ENCODE measurements at regions not wholly inside any gene's neighbourhood (a gene's known extent, or its start where the extent isn't known, plus 50 kb on each side); places are given as distances from the start of the nearest gene placed in this dataset.

DNA sequence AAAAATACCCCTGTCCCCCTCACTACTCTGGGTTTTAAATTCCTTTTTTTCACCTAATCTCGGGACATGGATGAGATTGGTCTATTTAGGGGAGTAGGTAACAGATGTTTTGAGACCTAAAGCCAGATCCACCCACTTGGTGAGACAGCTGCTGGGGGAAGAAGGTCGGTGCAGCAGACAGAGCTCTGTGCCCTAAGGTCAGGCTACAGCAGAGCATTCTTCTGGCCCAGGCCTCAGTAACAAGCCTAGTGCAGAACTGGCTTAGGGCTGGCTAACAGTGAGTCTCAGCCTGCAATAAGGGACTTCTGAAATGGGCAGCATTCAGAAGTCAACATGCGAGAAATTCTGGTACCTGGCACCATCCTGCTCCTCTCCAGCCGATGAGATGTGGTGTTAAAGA is 444.9 kb upstream of the KIRREL3 start:
- H3K4me3 ChIP-seq (ENCODE audit: insufficient read depth, low read depth, low read length): no peak overlapping the region
- DNase-seq (ENCODE audit: low read depth) (no peak), FAIRE-seq (no peak)
- TF ChIP-seq CTCF (IDR thresholded peaks at IDR 0.05; ENCODE audit: insufficient read depth, low read depth, low read length) (no peak), EZH2 (IDR thresholded peaks at IDR 0.05; ENCODE audit: insufficient read depth, low read length) (no peak)
- no peaks in the 10 kb centered on the region for H3K36me3 Mint-ChIP-seq (ENCODE audit: low read depth, unreplicated experiment)
- no peaks in the 10 kb centered on the region for H3K4me1 Mint-ChIP-seq (ENCODE audit: low read depth, unreplicated experiment)
- H3K9me3 ChIP-seq (ENCODE audit: insufficient read depth, low read depth, low read length): no peaks in the 10 kb centered on the region
- H3K9me3 Mint-ChIP-seq (ENCODE audit: unreplicated experiment): peaks cover 3% of the 10 kb centered on the region
- H3K4me3 Mint-ChIP-seq (ENCODE audit: unreplicated experiment): no peak overlapping the region
- no peaks in the 10 kb centered on the region for H3K4me1 ChIP-seq (ENCODE audit: insufficient read depth, low read length)
- H3K36me3 ChIP-seq (ENCODE audit: insufficient read depth, low read length): no peaks in the 10 kb centered on the region
- H3K27me3 Mint-ChIP-seq (ENCODE audit: low read depth, unreplicated experiment): peaks cover 6% of the 10 kb centered on the region
- H3K27me3 ChIP-seq (ENCODE audit: insufficient read depth, low read length): no peaks in the 10 kb centered on the region
- no peaks in the 10 kb centered on the region for H4K20me1 ChIP-seq (ENCODE audit: insufficient read depth, low read length)
- no peak overlapping the region for H2AFZ ChIP-seq (ENCODE audit: low read depth, low read length)
- no peak overlapping the region for H3K9ac ChIP-seq (ENCODE audit: low read length)
- H3K27ac ChIP-seq (ENCODE audit: low read depth, low read length): no peak overlapping the region
- H3K27ac Mint-ChIP-seq (ENCODE audit: unreplicated experiment): no peak overlapping the region
- no peaks in the 10 kb centered on the region for H3K79me2 ChIP-seq (ENCODE audit: insufficient read depth, low read length)
- no peak overlapping the region for H3K4me2 ChIP-seq (ENCODE audit: low read length)

GRCh38 chr11:127443297-127443696 is 442.7 kb upstream of the KIRREL3 start:
- Histone ChIP-seq H3K9me3 (ENCODE audit: insufficient read depth, low read depth, low read length) (no peaks in the 10 kb centered on the region), H4K20me1 (ENCODE audit: insufficient read depth, low read length) (no peaks in the 10 kb centered on the region), H2AFZ (ENCODE audit: low read depth, low read length) (no peak overlapping the region), H3K79me2 (ENCODE audit: insufficient read depth, low read length) (no peaks in the 10 kb centered on the region), H3K4me1 (ENCODE audit: insufficient read depth, low read length) (no peaks in the 10 kb centered on the region), H3K4me2 (ENCODE audit: low read length) (no peak overlapping the region), H3K4me3 (ENCODE audit: insufficient read depth, low read depth, low read length) (no peak overlapping the region), H3K9ac (ENCODE audit: low read length) (no peak overlapping the region), H3K36me3 (ENCODE audit: insufficient read depth, low read length) (no peaks in the 10 kb centered on the region), H3K27me3 (ENCODE audit: insufficient read depth, low read length) (no peaks in the 10 kb centered on the region), H3K27ac (ENCODE audit: low read depth, low read length) (no peak overlapping the region)
- TF ChIP-seq CTCF (IDR thresholded peaks at IDR 0.05; ENCODE audit: insufficient read depth, low read depth, low read length): no peak
- no peak for TF ChIP-seq EZH2 (IDR thresholded peaks at IDR 0.05; ENCODE audit: insufficient read depth, low read length)
- peaks cover 6% of the 10 kb centered on the region for H3K27me3 Mint-ChIP-seq (ENCODE audit: low read depth, unreplicated experiment)
- no peak overlapping the region for H3K4me3 Mint-ChIP-seq (ENCODE audit: unreplicated experiment)
- H3K36me3 Mint-ChIP-seq (ENCODE audit: low read depth, unreplicated experiment): no peaks in the 10 kb centered on the region
- no peaks in the 10 kb centered on the region for H3K4me1 Mint-ChIP-seq (ENCODE audit: low read depth, unreplicated experiment)
- FAIRE-seq (no peak), DNase-seq (ENCODE audit: low read depth) (no peak)
- H3K27ac Mint-ChIP-seq (ENCODE audit: unreplicated experiment): no peak overlapping the region
- H3K9me3 Mint-ChIP-seq (ENCODE audit: unreplicated experiment): no peaks in the 10 kb centered on the region

DNA sequence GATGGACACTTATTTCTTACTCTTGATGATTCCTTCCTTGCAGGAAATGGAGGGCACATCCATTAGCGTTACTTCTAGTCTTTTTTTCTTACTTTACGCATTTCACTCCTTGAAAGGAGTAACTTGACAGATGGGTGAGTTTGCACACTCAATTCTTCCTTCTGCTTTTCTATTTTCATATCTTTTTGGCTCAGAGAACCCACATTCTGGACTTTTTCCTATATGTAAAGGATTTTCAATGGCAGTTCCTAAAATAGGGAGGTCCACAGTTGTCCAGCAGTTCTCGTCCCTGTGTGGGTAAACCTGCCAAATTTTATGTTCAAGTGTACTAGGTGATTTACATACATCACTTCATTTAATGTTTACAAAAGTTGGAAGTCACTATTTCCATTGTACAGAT is 440.0 kb upstream of the KIRREL3 start:
- H3K9me3 ChIP-seq (ENCODE audit: insufficient read depth, low read depth, low read length): no peaks in the 10 kb centered on the region
- Mint-ChIP-seq H3K9me3 (ENCODE audit: unreplicated experiment) (no peaks in the 10 kb centered on the region), H3K36me3 (ENCODE audit: low read depth, unreplicated experiment) (no peaks in the 10 kb centered on the region), H3K27ac (ENCODE audit: unreplicated experiment) (no peak overlapping the region), H3K4me1 (ENCODE audit: low read depth, unreplicated experiment) (no peaks in the 10 kb centered on the region), H3K27me3 (ENCODE audit: low read depth, unreplicated experiment) (peaks cover 9% of the 10 kb centered on the region), H3K4me3 (ENCODE audit: unreplicated experiment) (no peak overlapping the region)
- H3K36me3 ChIP-seq (ENCODE audit: insufficient read depth, low read length): no peaks in the 10 kb centered on the region
- DNase-seq (ENCODE audit: low read depth): no peak
- H4K20me1 ChIP-seq (ENCODE audit: insufficient read depth, low read length): no peaks in the 10 kb centered on the region
- H2AFZ ChIP-seq (ENCODE audit: low read depth, low read length): no peak overlapping the region
- no peaks in the 10 kb centered on the region for H3K27me3 ChIP-seq (ENCODE audit: insufficient read depth, low read length)
- no peak overlapping the region for H3K4me3 ChIP-seq (ENCODE audit: insufficient read depth, low read depth, low read length)
- H3K79me2 ChIP-seq (ENCODE audit: insufficient read depth, low read length): no peaks in the 10 kb centered on the region
- no peak overlapping the region for H3K4me2 ChIP-seq (ENCODE audit: low read length)
- no peak for FAIRE-seq
- H3K4me1 ChIP-seq (ENCODE audit: insufficient read depth, low read length): no peaks in the 10 kb centered on the region
- H3K27ac ChIP-seq (ENCODE audit: low read depth, low read length): no peak overlapping the region
- TF ChIP-seq CTCF (IDR thresholded peaks at IDR 0.05; ENCODE audit: insufficient read depth, low read depth, low read length): no peak
- TF ChIP-seq EZH2 (IDR thresholded peaks at IDR 0.05; ENCODE audit: insufficient read depth, low read length): no peak
- no peak overlapping the region for H3K9ac ChIP-seq (ENCODE audit: low read length)

Data from astrocyte (in vitro differentiated cells and primary cell).